GM12878 (cell line): ENCODE measurements at regions not wholly inside any gene's neighbourhood (a gene's known extent, or its start where the extent isn't known, plus 50 kb on each side); places are given as distances from the start of the nearest gene placed in this dataset.

Experiments used
- ATAC-seq: fragments of 200-7000 bp; cut with Tn5 transposase; 3 replicates; pipeline ENCODE4 v1.9.1; 2020; ENCODE audit warnings: mild to moderate bottlenecking, moderate library complexity
- BruUV-seq: library from RNA; stranded (reverse); fragments of 400-500 nt; replicated peaks from 2 replicates; lab custom pipeline; 2021; lab: Mats Ljungman, UMichigan
- CTCF ChIA-PET: fragments of 300-600 bp; sonication (Branson Sonifier 250); formaldehyde crosslinking; extraction: SDS; loops from one replicate; lab custom pipeline; 2021; ENCODE audit warnings: inconsistent platforms; lab: Yijun Ruan, JAX
- POLR2A ChIA-PET: fragments of 350-600 bp; formaldehyde crosslinking; extraction: SDS; loops from one replicate; lab custom pipeline; 2021; ENCODE audit warnings: inconsistent platforms; lab: Charles Lee
- RAD21 ChIA-PET: fragments of 300-600 bp; sonication (Branson Sonifier 250); formaldehyde crosslinking; loops from one replicate; lab custom pipeline; 2023; ENCODE audit warnings: antibody characterized with exemption; ENCODE audit not compliant: unreplicated experiment; lab: Charles Lee
- SMC1A ChIA-PET: fragments of 300-600 bp; sonication (Branson Sonifier 250); formaldehyde crosslinking; loops from one replicate; lab custom pipeline; 2023; ENCODE audit not compliant: unreplicated experiment, uncharacterized antibody; lab: Charles Lee
- DNase-seq: peaks from one replicate; pipeline ENCODE4 v3.0.0-alpha.2; 2011; ENCODE audit warnings: low read depth, low spot score
- FAIRE-seq: peaks from 3 replicates; lab custom pipeline; 2011; peaks lifted over from hg19 to GRCh38; lab: Jason Lieb, UNC
- H2AFZ ChIP-seq: 2 replicates; pipeline ENCODE4 v1.6.0; 2011; ENCODE audit warnings: low read depth, low read length, control low read depth; ENCODE audit not compliant: control insufficient read depth
- H3K27ac ChIP-seq: 2 replicates; pipeline ENCODE4 v1.5.1; 2011; ENCODE audit warnings: control low read depth; ENCODE audit not compliant: control insufficient read depth, insufficient read depth
- H3K27me3 ChIP-seq, 2 experiments: replicated peaks in 1 of 2; 2 replicates each; pipeline versions ENCODE4 v1.6.0 to v1.6.1; 2011; ENCODE audit warnings: low read length in 1 of 2; ENCODE audit not compliant: control insufficient read depth in 2 of 2, insufficient read depth in 2 of 2
- H3K36me3 ChIP-seq, 2 experiments: 2 replicates each; pipeline ENCODE4 v1.5.1; 2011; ENCODE audit warnings: low read length in 1 of 2; ENCODE audit not compliant: control insufficient read depth in 2 of 2, insufficient read depth in 2 of 2
- H3K4me1 ChIP-seq: 2 replicates; pipeline ENCODE4 v1.6.1; 2011; ENCODE audit warnings: mild to moderate bottlenecking, low read length, moderate library complexity, mixed read lengths; ENCODE audit not compliant: control insufficient read depth, insufficient read depth
- H3K4me2 ChIP-seq: 2 replicates; pipeline ENCODE4 v1.6.0; 2011; ENCODE audit warnings: control low read depth; ENCODE audit not compliant: control insufficient read depth, insufficient read depth
- H3K4me3 ChIP-seq: fragments of 200-600 bp; sonication (generic); 2 replicates; pipeline ENCODE4 v1.5.1; 2016
- H3K79me2 ChIP-seq: 2 replicates; pipeline ENCODE4 v1.6.0; 2011; ENCODE audit warnings: low read length; ENCODE audit not compliant: control insufficient read depth, insufficient read depth
- H3K9ac ChIP-seq: 2 replicates; pipeline ENCODE4 v1.8.0; 2011; ENCODE audit warnings: low read length, control low read depth, mixed read lengths; ENCODE audit not compliant: control insufficient read depth, insufficient read depth
- H3K9me3 ChIP-seq: replicated peaks from 3 replicates; pipeline ENCODE4 v1.5.1; 2011; ENCODE audit warnings: mild to moderate bottlenecking, low read length; ENCODE audit not compliant: control insufficient read depth, insufficient read depth
- H4K20me1 ChIP-seq: 2 replicates; pipeline ENCODE4 v1.6.0; 2011; ENCODE audit not compliant: control insufficient read depth, insufficient read depth
- ASH2L ChIP-seq: fragments of 300-600, 200-600 bp; sonication (generic); IDR thresholded peaks from 2 replicates; pipeline ENCODE4 v1.6.1; 2017; ENCODE audit warnings: low read depth, mild to moderate bottlenecking, borderline replicate concordance
- BMI1 ChIP-seq: fragments of 450-650 bp; IDR thresholded peaks from 2 replicates; pipeline ENCODE4 v1.6.1; 2016; ENCODE audit warnings: mild to moderate bottlenecking, moderate library complexity, borderline replicate concordance
- BRCA1 ChIP-seq: IDR thresholded peaks from 2 replicates; pipeline ENCODE4 v1.6.1; 2011; ENCODE audit warnings: low read depth, low read length, improper control_type of control experiment
- CHD2 ChIP-seq: IDR thresholded peaks from 2 replicates; pipeline ENCODE4 v1.6.1; 2011; ENCODE audit warnings: low read depth, low read length, improper control_type of control experiment, borderline replicate concordance
- EZH2 ChIP-seq: IDR thresholded peaks from 2 replicates; pipeline ENCODE4 v1.6.1; 2012; ENCODE audit warnings: low read depth, mild to moderate bottlenecking, control low read depth, inconsistent platforms, low read length, borderline replicate concordance; ENCODE audit not compliant: control insufficient read depth
- FOXM1 ChIP-seq: IDR thresholded peaks from 2 replicates; pipeline ENCODE4 v1.6.1; 2012; ENCODE audit warnings: low read depth, mild to moderate bottlenecking, inconsistent platforms, low read length, moderate library complexity
- HDAC2 ChIP-seq: fragments of 200-600 bp; sonication (generic); IDR thresholded peaks from 2 replicates; pipeline ENCODE4 v1.6.1; 2017
- IKZF2 ChIP-seq, 2 experiments: fragments of 450-650 bp; IDR thresholded peaks; 2 replicates each; pipeline ENCODE4 v1.6.1; 2017; ENCODE audit warnings: mild to moderate bottlenecking in 2 of 2, moderate library complexity in 2 of 2
- KDM1A ChIP-seq: fragments of 200-600 bp; sonication (generic); IDR thresholded peaks from 2 replicates; pipeline ENCODE4 v1.6.1; 2016; ENCODE audit warnings: borderline replicate concordance
- LARP7 ChIP-seq: fragments of 450-650 bp; IDR thresholded peaks from 2 replicates; pipeline ENCODE4 v1.6.1; 2017; ENCODE audit warnings: mild to moderate bottlenecking
- MEF2B ChIP-seq: fragments of 450-650 bp; IDR thresholded peaks from 2 replicates; pipeline ENCODE4 v1.6.1; 2018; ENCODE audit warnings: mild to moderate bottlenecking, moderate library complexity; ENCODE audit not compliant: partially characterized antibody, poor library complexity, severe bottlenecking
- NBN ChIP-seq: fragments of 450-650 bp; IDR thresholded peaks from 2 replicates; pipeline ENCODE4 v1.6.1; 2016
- NFXL1 ChIP-seq: fragments of 450-650 bp; IDR thresholded peaks from 2 replicates; pipeline ENCODE4 v1.6.1; 2017; ENCODE audit warnings: antibody characterized with exemption, mild to moderate bottlenecking, borderline replicate concordance
- PAX8 ChIP-seq: fragments of 450-650 bp; IDR thresholded peaks from 2 replicates; pipeline ENCODE4 v1.6.1; 2017; ENCODE audit warnings: mild to moderate bottlenecking, moderate library complexity
- POLR2AphosphoS5 ChIP-seq: IDR thresholded peaks from 2 replicates; pipeline ENCODE4 v1.6.1; 2011; ENCODE audit warnings: mild to moderate bottlenecking, low read length, inconsistent platforms
- RELA ChIP-seq: fragments of 450-650 bp; IDR thresholded peaks from 2 replicates; pipeline ENCODE4 v1.8.0; 2014; ENCODE audit warnings: borderline replicate concordance; ENCODE audit not compliant: partially characterized antibody
- SPI1 ChIP-seq: IDR thresholded peaks from 2 replicates; pipeline ENCODE4 v1.6.1; 2011; ENCODE audit warnings: low read depth, mild to moderate bottlenecking, low read length, moderate library complexity, borderline replicate concordance; ENCODE audit not compliant: insufficient read depth
- SREBF2 ChIP-seq: IDR thresholded peaks from 2 replicates; pipeline ENCODE4 v1.6.1; 2012; ENCODE audit warnings: mild to moderate bottlenecking, low read length
- TCF12 ChIP-seq: IDR thresholded peaks from 2 replicates; pipeline ENCODE4 v1.6.1; 2011; ENCODE audit warnings: low read depth, mild to moderate bottlenecking, low read length
- WGBS: methylation state at CpG from one replicate; pipeline ENCODE4 v1.1.6; 2016; ENCODE audit warnings: low lambda C conversion rate; ENCODE audit not compliant: insufficient replicate concordance, insufficient coverage; ENCODE audit errors: missing lambda C conversion rate; 5-methylcytosine and 5-hydroxymethylcytosine counted together
- in situ Hi-C: fragments of 300-500 bp; cut with MboI; formaldehyde crosslinking; loops from 9 replicates; pipeline ENCODE4 v1.14.3; 2018; ENCODE audit warnings: mixed read lengths
- intact Hi-C: fragments of 100-400 bp; cut with micrococcal nuclease; formaldehyde crosslinking; loops from one replicate; pipeline ENCODE4 v1.14.2; 2022; ENCODE audit not compliant: unreplicated experiment
- TF ChIP-seq, protein P1 (sequence below): fragments of 450-650 bp; conservative IDR thresholded peaks from 2 replicates; pipeline ENCODE4 v1.6.1; 2017; ENCODE audit warnings: mild to moderate bottlenecking, moderate library complexity

DNA sequence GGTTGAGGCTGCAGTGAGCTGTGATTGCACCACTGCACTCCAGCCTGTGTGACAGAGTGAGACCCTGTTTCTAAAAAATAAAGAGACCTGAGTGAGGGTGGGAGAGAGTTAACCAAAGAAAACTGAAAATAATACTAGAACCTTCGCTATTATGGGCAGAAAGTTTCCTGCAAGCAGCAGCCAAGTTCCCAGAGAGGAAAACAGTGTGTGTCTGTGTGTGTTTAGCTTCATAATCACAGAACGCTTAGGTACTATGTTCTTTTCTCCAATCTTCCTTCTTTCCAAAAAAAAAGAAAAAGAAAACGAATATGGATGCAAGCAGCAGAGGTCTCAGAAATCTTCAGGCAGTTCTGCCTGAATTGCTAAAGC, 170.0 kb downstream of the LY86 start:
- TF ChIP-seq KDM1A (no peak), EZH2 (no peak), TCF12 (no peak), ASH2L (no peak), FOXM1 (no peak), BMI1 (no peak), MEF2B (no peak), SPI1 (no peak), CHD2 (no peak), NBN (no peak), POLR2AphosphoS5 (no peak), BRCA1 (no peak), PAX8 (no peak), RELA (no peak), NFXL1 (no peak), LARP7 (no peak), SREBF2 (no peak), HDAC2 (no peak), IKZF2 (IDR thresholded peaks at IDR 0.05) (no peak)
- TF ChIP-seq, protein P1, sequence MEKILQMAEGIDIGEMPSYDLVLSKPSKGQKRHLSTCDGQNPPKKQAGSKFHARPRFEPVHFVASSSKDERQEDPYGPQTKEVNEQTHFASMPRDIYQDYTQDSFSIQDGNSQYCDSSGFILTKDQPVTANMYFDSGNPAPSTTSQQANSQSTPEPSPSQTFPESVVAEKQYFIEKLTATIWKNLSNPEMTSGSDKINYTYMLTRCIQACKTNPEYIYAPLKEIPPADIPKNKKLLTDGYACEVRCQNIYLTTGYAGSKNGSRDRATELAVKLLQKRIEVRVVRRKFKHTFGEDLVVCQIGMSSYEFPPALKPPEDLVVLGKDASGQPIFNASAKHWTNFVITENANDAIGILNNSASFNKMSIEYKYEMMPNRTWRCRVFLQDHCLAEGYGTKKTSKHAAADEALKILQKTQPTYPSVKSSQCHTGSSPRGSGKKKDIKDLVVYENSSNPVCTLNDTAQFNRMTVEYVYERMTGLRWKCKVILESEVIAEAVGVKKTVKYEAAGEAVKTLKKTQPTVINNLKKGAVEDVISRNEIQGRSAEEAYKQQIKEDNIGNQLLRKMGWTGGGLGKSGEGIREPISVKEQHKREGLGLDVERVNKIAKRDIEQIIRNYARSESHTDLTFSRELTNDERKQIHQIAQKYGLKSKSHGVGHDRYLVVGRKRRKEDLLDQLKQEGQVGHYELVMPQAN = no peak
- TF ChIP-seq, all 136 proteins: peak for 0
- CTCF ChIA-PET = interaction anchor here (0.6 to 3.5 kb wide), 27 partner anchors 8 to 485 kb away, joined by 3 to 36 read pairs (median 4); no protein-coding TSS in a partner anchor
- Histone ChIP-seq H3K79me2 (no peaks in the 10 kb centered on the region), H2AFZ (no peak overlapping the region), H3K27ac (no peak overlapping the region), H3K36me3 (no peaks in the 10 kb centered on the region), H3K4me1 (peaks cover 7% of the 10 kb centered on the region), H3K9me3 (no peaks in the 10 kb centered on the region), H3K9ac (no peak overlapping the region), H3K27me3 (no peaks in the 10 kb centered on the region), H3K4me3 (no peak overlapping the region), H4K20me1 (no peaks in the 10 kb centered on the region), H3K4me2 (no peak overlapping the region)
- BruUV-seq = no TSS peak
- DNase-seq (no peak), ATAC-seq (no peak), FAIRE-seq (no peak)
- intact Hi-C loops = no loop called here
- WGBS = 68% methylated on average over 2 of the region's 3 CpGs
- RAD21 ChIA-PET = interaction anchor here (0.8 to 2.6 kb wide), 19 partner anchors 17 to 504 kb away, joined by 3 to 11 read pairs (median 4); no protein-coding TSS in a partner anchor
- in situ Hi-C loops = no loop called here
- SMC1A ChIA-PET = interaction anchor here (0.6 to 3.5 kb wide), 19 partner anchors 14 to 487 kb away, joined by 3 to 14 read pairs (median 4); no protein-coding TSS in a partner anchor
- POLR2A ChIA-PET = no interaction called here
